Right lobe of liver (tissue), 4 donors: ENCODE measurements at regions not wholly inside any gene's neighbourhood (a gene's known extent, or its start where the extent isn't known, plus 50 kb on each side); places are given as distances from the start of the nearest gene placed in this dataset.

Experiments used
- CTCF ChIP-seq, 4 donors: fragments of 200-600 bp in 3 of 4; fragments of 450-650 bp in 1 of 4; IDR thresholded peaks; one replicate each; pipeline versions ENCODE4 v1.5.1 to v1.8.0; 2016 to 2022; ENCODE audit warnings: antibody characterized with exemption in 4 of 4, mild to moderate bottlenecking in 2 of 4
- POLR2A ChIP-seq: fragments of 450-650 bp; IDR thresholded peaks from one replicate; pipeline ENCODE4 v1.6.1; 2017; ENCODE audit warnings: antibody characterized with exemption, mild to moderate bottlenecking
- donor health status: DM: no; HTN: no; CAD: no.
- donor health status: DM: no; HTN: no; CAD: no.
- donor health status: DM: no; HTN: yes; CAD: no.

- TF ChIP-seq CTCF (IDR thresholded peaks at IDR 0.05) (no peak), POLR2A (no peak)
Measured at GRCh38 chr4:30268370-30268769, 451.8 kb upstream of the PCDH7 start.
